Activated T-cell treated with anti-CD3 and anti-CD28 coated beads, Interleukin-2, amount 50 U/mL, for 1 hour (primary cell): ENCODE measurements at regions not wholly inside any gene's neighbourhood (a gene's known extent, or its start where the extent isn't known, plus 50 kb on each side); places are given as distances from the start of the nearest gene placed in this dataset.
A peak's percentile ranks its signal among the peaks of the same experiment; 100 is the strongest.
"Not testable (repeated sequence)": the region's sequence is repeated elsewhere in the genome, so short reads cannot be mapped to it uniquely, and the experiment has no call there.

Source experiments
- DNase-seq: peaks from one replicate; pipeline ENCODE4 v3.0.0-alpha.2; 2020

DNA sequence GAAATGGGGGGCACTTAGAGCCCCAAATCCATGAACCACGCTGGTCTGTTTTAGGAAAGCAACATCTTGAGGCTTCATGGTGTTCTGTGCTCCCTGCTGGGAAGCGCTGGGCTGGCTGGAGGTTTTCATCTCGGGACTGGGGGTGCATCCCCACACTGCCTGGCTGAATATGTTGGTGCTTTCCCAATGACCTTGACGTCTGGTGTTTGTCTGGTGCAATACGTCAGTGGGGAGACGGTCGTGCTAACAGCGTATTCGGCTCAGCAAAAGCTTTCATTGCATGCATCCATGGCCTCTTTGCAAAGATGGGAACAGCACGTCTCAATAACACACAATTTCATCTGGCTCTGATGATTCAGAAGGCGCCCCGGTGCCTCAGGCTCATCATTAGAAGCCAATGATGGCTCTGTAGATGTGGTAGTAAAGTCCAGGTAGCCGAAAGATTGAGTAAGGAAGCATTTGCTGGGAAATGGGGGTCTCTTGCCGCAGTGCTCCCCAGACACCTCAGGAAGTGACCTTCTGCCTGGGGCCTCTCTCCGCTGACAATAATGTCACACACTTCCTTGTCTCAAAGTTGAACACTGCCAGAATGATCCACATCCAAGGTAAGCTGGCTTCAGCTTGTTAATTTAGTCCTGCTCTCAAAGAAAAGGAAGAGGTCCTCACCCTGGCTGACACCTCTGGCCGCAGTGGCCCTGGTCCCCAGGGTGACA, 97.7 kb downstream of the ING1 start:
- DNase-seq: no peak

DNA sequence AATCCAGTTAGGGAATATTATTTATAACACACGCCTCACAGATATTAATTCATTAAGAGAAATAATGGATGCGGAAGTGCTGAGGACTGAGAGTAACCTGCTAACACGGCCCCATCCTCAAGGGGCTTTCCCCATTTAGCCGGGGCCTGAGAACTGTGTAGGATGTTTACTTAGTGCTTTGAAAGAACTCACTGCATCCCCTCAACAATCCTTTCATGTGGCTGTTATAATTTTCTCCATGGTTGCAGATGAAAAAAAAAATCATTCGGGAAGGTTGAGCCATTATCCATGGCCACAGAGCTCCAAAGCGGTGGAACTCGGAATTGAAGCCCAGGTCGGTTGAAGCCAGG, 98.2 kb downstream of the ING1 start:
- no peak for DNase-seq

DNA sequence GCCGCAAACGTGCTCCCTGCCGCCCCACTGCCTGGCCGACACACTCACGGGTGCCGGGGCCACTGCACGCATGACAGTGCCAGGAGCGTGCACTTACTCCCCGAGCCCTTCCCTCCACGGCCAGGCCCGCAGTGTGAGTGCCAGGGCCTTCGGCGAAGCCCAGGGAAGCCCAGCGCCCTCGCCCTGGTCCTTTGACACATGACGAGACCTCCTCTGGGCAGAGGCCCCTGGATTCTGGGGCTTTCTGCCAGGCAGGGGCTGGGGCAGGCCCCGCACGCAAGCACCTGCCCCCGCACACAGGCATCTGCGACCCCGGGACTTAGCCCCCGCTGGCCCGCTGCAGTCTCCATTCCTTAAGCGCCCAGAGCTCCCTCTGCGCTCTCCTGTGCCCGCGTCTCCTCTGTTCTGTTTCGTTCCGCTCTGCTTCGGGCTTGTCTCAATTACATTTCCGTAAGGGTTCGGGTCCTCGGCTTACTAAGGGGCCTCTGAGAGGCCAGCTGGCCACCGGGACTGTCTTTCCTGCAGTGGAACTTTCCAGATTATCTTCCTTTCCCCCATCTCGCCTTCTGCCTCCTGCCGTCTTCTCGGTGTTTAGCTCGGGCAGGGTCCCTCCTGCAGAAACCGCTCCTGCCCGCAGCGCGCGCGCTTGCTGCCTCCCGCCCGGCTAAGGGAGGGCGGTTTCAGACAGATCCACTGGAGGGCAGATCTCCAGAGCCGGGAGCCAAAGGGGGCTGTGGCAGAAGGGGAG, 98.8 kb downstream of the ING1 start:
- no peak for DNase-seq

DNA sequence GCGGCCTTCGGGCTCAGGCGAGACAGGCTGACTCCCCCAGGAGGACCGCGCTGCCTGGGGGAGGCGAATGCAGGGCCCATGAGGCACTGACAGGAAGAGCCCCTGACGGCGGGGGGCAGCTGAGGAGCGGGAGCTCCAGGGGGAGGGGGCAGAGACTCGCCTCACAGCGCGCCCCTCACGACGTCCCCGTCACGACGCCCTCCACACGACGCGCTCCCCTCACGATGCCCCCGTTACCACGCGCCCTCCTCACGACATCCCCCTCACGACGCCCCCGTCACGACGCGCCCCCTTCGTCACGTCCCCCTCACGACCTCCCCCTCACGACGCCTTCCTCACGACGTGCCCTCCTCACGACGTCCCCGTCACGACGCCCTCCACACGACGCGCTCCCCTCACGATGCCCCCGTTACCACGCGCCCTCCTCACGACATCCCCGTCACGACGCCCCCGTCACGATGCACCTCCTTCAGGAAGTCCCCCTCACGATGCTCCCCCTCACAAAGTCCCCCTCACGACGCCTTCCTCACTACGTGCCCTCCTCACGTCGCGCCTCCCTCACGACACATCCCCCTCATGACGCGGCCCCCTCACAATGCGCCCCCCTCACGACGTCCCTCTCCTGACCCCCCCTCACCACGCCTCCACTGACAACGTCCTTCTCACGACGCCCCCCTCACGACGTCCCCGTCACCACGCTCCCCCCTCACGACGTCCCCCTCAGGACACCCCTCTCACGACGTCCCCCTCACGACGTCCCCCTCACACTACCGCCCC, 99.6 kb downstream of the ING1 start:
- DNase-seq: no peak

DNA sequence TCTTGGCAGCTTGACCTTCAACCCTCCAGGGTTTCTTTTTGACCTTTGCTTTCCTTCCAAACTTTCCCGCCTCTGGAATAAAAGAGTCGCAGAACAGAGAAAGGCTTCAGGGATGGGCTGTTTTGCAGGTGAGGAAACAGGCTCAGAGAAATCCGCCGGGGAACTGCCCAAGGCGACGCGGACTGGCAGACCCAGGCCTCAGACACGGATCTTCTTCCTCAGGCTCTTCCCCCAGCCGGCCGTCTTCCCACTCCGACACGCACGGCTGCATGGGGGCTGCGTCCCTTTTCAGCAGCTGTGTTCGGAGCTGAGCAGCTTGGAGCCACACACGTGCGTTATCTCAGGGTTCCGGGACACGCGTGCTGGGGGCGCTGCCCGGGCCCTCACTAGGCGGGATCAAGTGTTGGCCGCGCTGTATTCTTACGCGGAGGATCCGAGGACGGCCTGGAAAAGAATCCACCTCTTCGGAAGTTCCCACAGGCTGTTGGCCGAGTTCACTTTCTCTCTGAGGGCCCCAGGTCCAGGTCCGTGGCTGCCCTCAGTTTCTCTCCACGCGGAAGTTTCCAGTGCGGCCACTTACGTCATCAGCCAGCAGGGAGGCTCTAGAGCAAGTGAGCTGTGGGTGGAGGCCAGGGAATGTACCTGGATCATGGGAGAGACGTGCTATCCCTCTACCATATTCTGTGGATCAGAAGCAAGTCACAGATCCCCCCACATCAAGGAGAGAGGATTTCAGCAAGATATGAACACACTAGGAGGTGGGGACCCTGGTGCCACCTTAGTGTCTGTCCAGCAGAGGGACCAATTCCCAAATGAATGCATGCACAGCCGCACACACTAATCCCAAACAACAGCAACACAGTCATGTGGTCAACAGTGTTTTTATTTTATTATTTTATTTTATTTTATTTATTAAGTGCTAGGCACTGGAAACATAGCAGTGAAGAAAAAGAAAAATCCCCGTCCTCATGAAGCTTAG, 100.4 kb downstream of the ING1 start:
- DNase-seq: no peak

DNA sequence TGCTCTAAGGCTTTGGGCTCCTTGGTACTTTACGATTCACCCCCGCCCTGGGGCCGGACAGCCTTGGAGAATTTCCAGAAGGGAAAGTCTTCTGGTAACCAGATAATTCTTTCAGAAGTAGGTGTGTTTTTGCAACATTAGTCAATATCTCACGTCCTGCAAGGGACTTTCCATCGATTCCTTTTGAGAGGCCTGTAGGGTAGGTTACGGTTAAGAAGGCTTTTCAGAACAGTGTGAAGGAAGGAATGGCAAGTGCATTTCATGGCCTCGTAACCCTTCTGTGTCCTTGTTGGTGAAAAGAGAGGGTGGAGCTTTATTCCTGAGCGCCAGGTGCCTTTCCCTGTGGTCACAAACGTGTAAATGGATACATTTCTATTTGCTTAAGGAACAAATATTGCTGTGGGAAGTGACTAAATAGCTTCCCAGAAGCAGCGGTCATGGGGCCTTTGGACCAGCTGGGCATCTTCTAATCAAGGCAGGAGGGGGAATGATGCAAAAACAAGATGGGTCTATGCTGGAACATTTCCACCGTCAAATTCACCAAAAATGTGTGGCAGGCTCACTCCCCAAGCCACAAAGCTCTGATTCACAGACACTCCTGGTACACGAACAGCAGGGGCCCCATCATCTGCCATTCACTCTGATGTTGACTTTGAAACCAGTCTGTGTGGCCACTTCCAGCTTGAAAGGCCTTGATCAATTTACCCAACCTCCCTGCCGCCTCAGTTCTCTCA, 99.2 kb downstream of the ANKRD10 start:
- DNase-seq: no peak

DNA sequence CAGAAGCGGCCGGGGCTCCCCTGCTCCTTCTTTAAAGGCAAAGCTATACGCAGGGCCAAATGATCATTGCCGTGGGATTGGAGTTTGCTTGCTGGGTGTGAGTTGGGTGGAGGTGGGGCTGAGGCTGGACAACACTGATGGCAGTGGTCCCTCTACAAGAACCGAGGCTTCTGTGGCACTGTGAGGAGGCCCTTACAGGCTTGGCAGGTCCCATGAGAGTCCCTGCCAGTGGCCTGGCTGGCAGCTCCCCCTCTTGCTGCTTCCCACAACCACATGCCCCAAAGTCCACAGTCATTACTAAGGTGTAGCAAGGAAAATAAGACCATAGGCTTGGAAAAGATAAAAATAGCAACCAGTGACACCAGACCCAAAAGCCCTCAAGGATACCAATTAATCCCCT, 98.4 kb downstream of the ANKRD10 start:
- no peak for DNase-seq

DNA sequence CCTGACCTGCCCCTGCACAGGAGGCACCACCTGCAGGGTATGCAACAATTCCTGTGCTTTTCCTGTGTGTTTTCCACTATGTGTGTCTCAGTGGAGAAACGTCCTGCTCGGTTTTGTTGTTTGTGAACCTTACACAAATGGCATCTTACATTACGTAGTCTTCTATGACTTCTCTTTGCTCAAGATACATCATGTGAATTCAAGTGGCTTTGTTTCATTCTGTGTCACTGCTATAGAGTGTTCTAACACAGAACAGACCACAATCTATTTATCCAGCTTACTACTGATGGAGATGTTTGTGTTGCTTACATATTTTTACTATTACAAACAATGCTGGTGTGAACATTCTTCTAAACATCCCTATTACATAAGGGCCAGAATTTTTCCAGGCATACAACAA, 97.7 kb downstream of the ANKRD10 start:
- DNase-seq: no peak

DNA sequence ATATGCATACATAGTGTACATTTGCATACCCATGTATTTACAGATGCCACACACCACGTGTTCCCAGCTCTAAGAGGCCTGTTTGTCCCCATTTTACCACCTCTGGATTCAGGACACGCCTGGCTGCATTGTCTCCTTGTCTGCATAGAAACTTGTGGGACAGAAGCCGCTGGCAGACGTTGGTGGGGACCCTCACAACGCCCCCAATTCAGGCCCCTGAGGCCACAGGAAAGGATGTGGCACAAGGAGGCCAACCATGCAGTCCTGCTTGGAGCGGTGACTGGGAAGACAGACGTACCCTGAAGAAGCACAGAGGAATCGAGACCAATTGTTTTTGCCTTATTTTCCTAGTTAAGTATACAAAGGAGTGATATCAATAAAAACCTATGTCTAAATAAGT, 96.1 kb downstream of the ANKRD10 start:
- no peak for DNase-seq

DNA sequence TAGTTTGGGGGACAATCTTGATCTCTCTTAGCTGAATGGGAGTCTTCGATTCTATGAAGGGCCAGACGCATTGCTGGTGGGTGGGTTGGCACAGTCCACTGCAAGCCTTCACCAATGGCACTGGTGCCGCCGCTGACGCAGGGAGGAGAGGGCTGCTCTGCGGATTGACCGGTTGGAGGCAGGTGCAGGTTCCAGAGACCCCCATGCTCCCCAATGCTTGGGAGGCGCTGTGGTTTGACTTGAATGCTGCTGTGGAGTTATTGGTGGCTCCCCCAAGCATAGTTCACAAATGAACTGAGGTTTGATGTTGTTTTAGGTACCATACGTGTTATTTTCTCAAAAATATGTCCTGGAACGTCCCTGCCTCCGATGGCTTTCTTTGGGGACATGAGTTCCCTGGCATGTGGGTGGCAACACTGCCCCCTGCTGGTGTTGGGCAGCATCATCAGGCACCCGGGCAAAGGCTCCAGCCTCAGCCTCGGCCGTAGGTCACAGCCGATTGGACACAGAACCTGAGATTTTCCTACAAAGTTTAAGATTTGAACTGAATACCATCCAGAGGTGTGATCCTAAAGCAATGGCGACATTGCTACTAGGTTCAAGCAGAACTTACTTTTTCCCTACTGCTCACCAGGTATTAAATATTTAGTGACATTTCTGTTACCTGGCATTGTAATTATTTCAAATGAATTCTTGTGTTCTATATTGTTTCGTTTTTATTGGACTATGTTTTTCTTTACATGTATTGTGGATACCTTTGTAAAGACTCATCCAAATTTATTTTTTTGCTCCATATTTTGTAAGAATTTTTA, 95.5 kb downstream of the ANKRD10 start:
- DNase-seq: peak; percentile 79

DNA sequence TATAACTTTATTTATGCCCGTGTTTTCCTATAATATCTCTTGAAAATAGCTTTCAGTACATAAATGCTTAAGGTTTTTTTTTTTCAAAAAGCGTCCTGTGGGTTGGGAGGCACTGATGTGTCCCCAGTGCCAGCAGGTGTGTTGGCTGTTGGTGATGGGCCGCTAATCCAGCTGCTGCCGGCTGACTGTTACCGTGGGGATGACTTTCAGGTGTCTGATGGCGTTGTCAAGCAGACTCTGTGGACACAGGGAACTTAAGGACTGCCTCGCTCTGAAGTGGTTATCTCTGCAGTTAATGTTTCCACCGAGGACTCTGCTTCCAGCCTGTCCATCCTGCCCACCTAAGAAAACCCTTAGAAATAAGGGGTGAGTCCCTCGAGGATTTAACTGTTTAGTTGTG, 94.5 kb downstream of the ANKRD10 start:
- DNase-seq: no peak

DNA sequence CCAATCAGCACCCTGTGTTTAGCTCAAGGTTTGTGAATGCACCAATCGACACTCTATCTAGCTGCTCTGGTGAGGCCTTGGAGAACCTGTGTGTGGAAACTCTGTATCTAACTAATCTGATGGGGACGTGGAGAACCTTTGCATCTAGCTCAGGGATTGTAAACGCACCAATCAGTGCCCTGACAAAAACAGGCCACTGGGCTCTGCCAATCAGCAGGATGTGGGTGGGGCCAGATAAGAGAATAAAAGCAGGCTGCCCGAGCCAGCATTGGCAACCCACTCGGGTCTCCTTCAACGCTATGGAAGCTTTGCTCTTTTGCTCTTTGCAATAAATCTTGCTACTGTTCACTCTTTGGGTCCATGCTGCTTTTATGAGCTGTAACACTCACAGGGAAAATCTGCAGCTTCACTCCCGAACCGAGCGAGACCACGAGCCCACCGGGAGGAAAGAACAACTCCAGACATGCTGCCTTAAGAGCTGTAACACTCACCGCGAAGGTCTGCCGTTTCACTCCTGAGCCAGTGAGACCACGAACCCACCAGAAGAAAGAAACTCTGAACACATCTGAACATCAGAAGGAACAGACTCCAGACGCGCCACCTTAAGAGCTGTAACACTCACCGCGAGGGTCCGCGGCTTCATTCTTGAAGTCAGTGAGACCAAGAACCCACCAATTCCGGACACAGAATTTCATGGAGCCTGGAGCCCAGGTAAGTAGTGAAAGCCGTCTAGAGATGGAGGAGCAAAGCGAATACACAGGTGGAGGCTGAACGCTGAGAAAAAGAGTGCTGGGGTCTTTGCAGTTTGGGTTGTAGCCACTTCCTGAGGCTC, 92.8 kb downstream of the ANKRD10 start:
- not testable (repeated sequence) for DNase-seq

DNA sequence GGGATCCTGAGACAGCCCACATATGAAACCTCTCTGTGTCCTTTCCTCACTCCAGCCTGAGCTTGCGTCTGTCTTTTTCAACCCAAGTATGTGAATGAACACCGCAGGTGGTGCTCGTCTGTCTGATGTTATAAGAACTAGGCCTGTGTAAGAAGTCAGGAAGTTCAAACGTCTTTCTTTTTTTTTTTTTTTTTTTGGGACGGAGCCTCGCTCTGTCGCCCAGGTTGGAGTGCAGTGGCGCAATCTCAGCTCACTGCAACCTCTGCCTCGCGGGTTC, 92.3 kb downstream of the ANKRD10 start:
- DNase-seq: no peak

DNA sequence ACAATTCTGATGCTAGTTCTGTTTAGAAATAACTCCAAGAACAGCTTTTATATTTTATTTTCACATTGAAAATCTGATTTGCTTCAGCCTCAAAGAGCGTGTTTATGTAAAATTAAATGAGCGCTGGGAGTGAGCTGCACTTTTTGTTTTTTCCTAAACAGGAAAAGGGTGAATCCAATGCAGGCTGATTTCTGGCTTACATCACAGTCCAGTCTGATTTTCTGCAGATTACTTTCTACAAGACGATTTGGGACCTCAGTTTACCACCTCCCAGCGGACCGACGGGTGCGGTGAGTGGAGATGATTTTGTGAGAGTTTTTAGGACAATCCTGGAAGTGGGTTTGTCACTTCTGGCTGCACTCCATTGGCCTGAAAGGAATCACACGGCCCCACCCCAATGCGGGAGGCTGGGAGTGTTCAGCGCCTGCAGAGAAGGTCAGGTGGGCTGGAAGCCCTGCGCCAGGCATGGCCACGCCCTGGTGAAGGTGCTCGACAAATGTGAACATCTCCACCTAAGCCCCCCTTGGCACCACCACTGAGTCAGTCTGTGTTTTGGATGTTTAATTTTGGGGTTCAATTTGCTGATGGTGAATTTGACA, 90.1 kb downstream of the ANKRD10 start:
- no peak for DNase-seq

DNA sequence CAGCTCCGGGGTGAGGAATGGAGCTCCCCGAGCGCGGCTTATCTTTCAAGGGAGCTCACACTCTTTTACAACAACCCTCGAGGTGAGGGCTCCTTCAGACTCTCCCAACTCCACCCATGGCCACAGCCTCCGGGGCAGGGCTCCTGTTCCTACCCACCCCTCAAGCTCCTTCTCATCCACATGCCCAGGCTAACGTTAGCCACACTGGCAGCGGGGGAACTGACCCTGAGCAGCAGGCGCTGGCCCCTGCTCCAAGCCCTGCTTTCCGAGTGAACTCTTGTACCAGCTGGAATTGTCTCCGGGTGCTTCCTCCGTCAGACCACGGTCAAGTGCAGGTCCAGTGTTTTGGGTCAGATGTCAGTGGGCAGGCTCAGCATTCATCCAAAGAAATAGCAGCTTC, 89.4 kb downstream of the ANKRD10 start:
- no peak for DNase-seq

DNA sequence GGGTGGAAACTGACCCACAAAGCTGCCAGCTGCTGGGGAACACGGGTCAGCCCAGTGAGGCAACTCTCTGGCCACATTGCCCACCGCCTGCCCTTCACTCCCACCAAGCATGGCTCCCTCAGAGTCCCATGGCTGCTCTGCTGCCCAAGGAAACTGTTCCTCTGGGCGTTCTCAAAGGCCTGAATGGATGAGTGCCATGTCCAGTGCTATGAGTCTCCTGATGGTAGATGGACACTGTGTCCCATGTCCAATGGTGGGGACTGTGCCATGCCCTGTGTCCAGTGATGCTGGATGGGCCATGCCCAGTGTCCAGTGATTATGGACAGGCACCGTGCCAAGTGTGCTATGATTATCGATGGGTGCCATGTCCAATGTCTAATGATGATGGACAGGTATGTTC, 88.8 kb downstream of the ANKRD10 start:
- DNase-seq: no peak

DNA sequence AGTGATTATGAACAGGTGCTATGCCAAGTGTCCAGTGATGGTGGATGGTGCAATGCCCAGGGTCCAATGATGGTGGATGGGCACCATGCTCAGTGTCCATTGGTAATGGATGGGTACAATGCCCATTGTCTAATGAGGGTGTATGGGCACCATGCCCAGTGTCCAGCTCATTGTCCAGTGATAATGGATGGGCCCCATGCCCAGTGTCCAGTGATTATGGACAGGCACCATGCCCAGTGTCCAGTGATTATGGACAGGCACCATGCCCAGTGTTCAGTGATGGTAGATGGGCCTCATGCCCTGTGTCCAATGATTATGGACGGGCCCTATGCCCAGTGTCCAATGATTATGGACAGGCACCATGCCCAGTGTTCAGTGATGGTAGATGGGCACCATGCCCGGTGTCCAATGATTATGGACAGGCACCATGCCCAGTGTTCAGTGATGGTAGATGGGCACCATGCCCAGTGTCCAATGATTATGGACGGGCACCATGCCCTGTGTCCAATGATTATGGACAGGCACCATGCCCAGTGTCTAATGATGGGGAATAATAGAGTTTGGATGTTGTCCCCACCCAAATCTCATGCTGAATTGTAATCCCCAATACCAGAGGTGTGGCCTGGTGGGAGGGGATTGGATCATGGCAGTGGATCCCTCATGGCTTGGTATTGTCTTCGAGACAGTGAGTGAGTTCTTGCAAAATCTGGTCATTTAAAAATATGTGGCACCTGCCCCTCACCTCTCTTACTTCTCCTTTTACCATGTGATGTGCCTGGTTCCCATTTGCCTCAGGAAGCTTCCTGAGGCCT, 87.8 kb downstream of the ANKRD10 start:
- DNase-seq: no peak
